Fibroblast of skin of scalp (primary cell): ENCODE measurements at regions not wholly inside any gene's neighbourhood (a gene's known extent, or its start where the extent isn't known, plus 50 kb on each side); places are given as distances from the start of the nearest gene placed in this dataset.

Experiments
- DNase-seq: peaks from one replicate; pipeline ENCODE4 v3.0.0-alpha.2; 2013

GRCh38 chr14:87879389-87879788 lies 113.6 kb downstream of the GALC start:
- no peak for DNase-seq

DNA sequence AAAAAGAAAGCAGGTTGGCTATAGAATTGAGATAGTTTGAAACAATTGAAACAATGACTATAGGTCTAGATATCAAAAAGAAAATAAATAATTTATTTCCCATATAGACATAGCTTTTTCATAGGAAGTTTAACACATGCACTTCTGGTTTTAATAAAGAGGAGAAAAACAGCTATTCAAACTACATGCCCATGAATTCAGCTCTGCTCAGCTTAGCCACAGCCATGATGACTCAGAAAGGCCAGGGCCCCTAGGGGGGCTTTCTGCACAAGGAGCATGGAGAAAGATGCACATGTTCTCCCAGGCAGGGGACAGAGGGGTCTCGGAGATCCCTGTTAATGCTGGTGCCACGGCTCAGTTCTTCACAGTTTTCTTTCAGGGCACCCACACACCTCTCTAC lies 114.0 kb downstream of the GALC start:
- DNase-seq, result peak; percentile 57

- DNase-seq, result no peak
Observed at GRCh38 chr14:87877877-87878276, 115.1 kb downstream of the GALC start.

GRCh38 chr14:87874676-87875075 lies 118.3 kb downstream of the GALC start:
- DNase-seq, result no peak

DNA sequence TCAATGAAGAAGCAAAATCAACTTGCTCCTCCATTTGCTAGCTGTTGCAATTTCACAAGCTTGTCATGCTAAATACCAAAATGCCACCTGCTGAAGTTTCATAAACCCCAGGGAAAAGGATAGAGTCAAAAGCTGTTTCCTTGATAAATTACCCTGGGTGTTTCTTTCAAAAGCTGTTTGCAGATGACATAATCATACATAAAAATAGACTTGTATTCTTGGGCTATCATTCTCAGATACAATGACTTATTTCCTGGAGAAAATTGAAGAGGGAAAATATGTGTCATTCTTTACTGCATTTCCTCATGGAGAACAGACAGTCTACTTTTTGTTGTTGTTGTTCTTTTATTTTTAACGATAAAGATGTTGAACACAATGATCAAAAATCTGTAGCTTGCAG lies 119.2 kb downstream of the GALC start:
- no peak for DNase-seq

- peak; percentile 71 for DNase-seq
Observed at GRCh38 chr14:87869619-87870583, 123.1 kb downstream of the GALC start.

GRCh38 chr14:87868920-87869319 lies 124.1 kb downstream of the GALC start:
- DNase-seq, result no peak

GRCh38 chr14:87866116-87866515 lies 126.9 kb downstream of the GALC start:
- DNase-seq, result no peak

DNA sequence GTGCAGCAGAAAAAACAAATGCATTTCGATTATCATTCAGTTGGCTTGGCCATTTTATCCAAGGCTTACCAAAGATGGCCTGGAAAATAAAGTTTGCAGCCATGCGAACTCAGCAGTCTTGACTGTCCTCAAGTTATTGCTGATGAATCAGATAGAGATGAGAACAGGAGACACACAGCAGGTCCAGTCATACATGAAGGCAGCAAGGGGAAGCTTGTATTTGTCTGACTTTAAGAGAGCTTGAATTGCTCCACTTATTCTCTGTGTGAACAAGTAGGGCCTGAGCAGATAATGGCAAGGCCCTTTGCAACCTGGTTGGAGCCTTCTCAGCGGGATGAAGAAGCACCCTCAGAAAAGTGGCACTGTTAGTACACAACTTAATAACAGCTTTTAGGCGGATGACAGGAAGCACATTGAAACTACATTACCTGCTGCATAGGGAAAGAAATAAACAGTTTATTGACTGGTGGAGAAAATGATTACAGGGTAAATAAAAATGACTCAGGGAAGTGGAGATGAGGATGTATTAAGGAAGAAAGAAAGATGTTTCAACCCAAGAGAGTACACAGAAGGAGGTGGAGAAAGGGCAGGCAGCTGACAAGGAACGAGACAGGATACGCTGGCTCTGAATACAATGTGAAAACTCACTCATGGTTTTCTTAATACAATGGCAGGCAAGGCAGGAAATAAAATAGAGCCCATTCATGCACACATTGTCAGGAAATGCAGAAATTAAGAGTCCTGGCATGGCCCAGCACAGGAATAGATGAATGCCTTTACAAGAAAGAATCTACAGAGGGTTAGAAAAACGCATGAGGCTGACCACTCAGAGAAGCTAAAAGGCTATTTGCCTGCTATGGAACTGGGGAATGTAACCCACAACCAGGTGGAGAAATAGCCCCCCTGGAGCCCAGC lies 128.4 kb downstream of the GALC start:
- DNase-seq, result no peak

GRCh38 chr14:87863047-87863446 lies 129.9 kb downstream of the GALC start:
- DNase-seq, result no peak

DNA sequence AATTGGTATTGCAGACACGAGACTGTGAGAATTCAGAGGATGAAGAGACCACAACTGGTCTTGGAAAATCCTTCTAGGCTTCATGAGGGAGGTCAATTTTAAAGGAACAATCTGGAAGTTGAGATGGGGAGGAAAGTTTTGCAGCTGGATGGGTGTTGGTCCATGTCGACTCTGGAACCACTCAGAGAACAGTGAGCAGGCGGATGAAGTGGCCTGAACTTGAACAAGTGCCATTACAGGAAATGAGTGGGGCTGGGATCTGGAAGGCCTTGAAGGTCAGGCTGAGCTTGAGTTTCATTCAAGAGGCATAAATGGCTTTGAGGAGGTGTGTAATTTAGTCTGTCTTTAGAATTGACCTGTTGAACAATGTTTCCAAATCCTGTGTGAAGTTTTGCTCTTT lies 140.9 kb downstream of the GALC start:
- DNase-seq, result no peak

- DNase-seq, result no peak
Observed at GRCh38 chr14:87851190-87851589, 141.8 kb downstream of the GALC start.

DNA sequence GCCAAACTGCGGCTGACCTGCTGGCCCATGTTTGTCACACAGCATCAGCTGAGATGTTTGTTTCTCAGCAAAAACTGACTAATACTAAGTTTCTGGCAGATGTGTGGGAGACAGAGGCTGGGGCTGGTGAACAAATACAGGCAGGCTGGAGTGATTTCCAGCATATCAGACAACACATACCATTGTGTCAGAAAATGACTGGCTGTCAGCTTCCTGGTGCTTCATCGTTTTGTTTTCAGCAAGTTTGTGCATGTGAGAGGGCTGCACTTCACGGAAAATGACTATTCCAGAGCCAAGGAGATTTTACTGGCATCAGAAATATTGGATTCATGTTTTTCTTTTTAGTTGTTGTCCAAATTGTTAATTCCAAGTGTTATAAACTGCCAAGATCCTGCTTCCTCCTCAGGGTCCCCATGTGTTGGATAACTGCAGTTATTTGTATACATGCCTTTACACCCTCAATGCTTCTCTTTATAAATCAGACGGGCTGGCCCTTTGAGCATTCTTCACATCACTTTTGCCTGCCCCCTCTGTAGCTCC lies 145.7 kb downstream of the GALC start:
- no peak for DNase-seq

- DNase-seq, result no peak
Observed at GRCh38 chr14:87840906-87841305, 152.1 kb downstream of the GALC start.

GRCh38 chr14:87838931-87839330 lies 154.1 kb downstream of the GALC start:
- peak; percentile 4 for DNase-seq

GRCh38 chr14:87837296-87837695 lies 155.7 kb downstream of the GALC start:
- DNase-seq, result no peak

DNA sequence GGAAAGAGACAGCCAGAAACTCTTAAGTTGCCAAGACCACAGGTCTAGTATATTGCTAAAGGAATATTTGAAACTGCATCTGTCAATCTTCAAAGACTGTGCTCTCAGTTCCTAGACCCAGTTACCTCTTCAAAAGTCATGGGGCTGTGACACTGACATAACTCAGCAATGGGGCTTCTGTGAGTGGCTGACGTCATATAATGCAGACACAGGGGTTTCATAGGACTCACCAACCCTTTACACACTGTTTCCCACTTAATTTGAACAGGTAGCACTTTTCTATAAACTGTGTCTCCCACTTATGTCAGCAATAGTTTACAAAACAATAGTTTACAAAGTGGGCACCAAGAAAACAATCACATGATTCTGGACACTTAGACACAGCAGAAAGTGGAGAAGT lies 158.4 kb downstream of the GALC start:
- DNase-seq, result no peak

- no peak for DNase-seq
Observed at GRCh38 chr14:87833026-87833425, 160.0 kb downstream of the GALC start.

- no peak for DNase-seq
Observed at GRCh38 chr14:87830443-87831096, 162.4 kb downstream of the GALC start.

GRCh38 chr14:87829543-87829942 lies 163.4 kb downstream of the GALC start:
- DNase-seq, result no peak

GRCh38 chr14:87824266-87824665 lies 168.7 kb downstream of the GALC start:
- DNase-seq, result peak; percentile 37

DNA sequence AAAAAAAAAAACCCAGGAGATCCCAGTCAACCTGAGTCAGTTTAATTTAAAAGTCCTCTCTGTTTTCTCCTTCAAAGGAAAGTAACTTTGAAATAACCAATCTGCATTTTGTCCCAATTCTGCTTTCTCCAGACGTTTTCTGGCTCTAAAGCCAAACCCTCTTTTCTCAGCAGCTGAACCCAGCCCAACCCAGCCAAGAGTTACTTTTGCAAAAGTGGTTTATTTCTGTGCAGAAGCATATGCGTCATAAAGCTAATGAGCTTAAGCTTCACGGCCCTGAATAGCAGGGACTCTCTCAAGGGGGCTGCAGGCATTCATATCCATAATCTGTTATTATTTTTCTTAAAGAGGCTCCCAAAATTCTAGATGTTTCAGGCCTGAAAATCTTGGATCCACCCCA lies 176.6 kb downstream of the GALC start:
- DNase-seq, result no peak

- DNase-seq, result no peak
Observed at GRCh38 chr14:87815121-87815520, 177.9 kb downstream of the GALC start.
